ENCODE measurements at regions not wholly inside any gene's neighbourhood (a gene's known extent, or its start where the extent isn't known, plus 50 kb on each side); places are given as distances from the start of the nearest gene placed in this dataset.
A peak's percentile ranks its signal among the peaks of the same experiment; 100 is the strongest.

- DNase-seq (ENCODE audit: low read depth): no peak
Measured at GRCh38 chr11:57100638-57101331, 81.0 kb upstream of the LRRC55 start.

- DNase-seq (ENCODE audit: low read depth): no peak
Measured at GRCh38 chr11:57103899-57104605, 77.7 kb upstream of the LRRC55 start.

- DNase-seq (ENCODE audit: low read depth): no peak
Measured at GRCh38 chr11:57109331-57109730, 72.4 kb upstream of the LRRC55 start.

DNA sequence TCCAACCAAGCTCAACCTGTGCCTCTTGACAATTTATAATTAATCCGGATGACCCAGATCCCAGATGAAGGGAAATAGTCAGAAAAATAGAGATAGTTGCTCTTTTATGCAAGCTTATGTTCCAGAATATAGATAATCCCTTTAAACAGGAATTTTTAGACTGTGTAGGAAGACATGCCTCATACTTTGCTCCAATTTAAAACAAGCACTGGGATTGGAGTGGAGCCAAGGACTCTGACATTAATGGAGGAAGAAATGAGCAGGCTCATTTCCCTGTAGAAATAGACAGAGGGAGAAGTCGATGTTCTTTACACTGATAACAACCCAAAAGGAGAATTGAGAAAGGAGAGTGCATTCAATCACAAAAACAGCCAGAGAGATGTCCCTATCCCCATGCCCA lies 70.1 kb upstream of the LRRC55 start:
- no peak for DNase-seq (ENCODE audit: low read depth)

DNA sequence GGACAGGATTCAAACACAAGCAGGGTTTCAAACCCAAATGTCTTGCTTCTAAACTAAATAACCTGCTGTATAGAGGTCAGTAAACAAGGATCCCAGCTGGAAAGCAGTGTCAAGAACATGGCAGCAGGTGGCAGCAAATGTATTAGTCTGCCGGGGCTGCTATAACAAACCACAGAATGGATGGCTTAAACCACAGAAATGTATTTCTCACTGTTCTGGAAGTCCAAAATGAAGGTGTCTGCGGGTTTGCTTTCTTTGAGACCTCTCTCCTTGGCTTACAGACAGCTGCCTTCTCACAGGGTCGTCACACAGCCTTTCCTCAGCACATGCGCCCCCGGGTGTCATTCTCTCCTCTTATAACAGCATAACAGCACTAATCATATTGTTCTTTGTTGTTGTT lies 65.1 kb upstream of the LRRC55 start:
- DNase-seq (ENCODE audit: low read depth): peak; percentile 73

GRCh38 chr11:57120192-57120965 lies 61.4 kb upstream of the LRRC55 start:
- DNase-seq (ENCODE audit: low read depth): no peak

- DNase-seq (ENCODE audit: low read depth): no peak
Measured at GRCh38 chr11:57121996-57122395, 59.8 kb upstream of the LRRC55 start.

GRCh38 chr11:57123590-57123989 lies 58.2 kb upstream of the LRRC55 start:
- no peak for DNase-seq (ENCODE audit: low read depth)

GRCh38 chr11:57124505-57124904 lies 57.2 kb upstream of the LRRC55 start:
- no peak for DNase-seq (ENCODE audit: low read depth)

- no peak for DNase-seq (ENCODE audit: low read depth)
Measured at GRCh38 chr11:57124917-57125316, 56.8 kb upstream of the LRRC55 start.

DNA sequence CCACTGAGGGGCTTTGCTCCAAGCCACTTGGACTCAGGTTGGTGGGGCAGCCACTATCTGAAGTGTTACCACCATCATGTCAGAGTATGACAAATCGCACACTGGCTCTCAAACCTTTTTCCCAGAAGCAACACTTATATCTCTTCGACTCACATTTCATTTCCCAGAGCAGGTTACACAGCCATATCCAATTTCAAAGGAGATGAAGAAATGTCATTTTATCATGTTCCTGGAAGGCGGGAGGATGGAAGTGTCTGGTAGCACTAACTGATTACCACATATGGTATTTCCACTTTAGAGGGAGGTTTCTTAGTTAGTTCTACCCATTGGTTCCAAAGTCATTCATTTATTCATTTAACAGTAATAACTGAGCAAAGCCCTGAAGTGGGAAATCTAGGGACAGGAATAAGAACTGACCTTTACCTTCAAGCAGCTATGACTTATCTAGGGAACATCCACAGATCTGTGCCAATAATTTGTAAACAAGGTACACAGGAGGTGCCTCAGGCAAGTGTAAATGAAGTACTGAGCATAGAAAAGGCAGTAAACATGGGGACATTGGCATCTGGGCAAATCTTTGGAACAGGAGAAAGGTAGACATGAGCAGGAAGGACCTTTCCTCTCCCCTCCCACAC lies 54.9 kb upstream of the LRRC55 start:
- no peak for DNase-seq (ENCODE audit: low read depth)

DNA sequence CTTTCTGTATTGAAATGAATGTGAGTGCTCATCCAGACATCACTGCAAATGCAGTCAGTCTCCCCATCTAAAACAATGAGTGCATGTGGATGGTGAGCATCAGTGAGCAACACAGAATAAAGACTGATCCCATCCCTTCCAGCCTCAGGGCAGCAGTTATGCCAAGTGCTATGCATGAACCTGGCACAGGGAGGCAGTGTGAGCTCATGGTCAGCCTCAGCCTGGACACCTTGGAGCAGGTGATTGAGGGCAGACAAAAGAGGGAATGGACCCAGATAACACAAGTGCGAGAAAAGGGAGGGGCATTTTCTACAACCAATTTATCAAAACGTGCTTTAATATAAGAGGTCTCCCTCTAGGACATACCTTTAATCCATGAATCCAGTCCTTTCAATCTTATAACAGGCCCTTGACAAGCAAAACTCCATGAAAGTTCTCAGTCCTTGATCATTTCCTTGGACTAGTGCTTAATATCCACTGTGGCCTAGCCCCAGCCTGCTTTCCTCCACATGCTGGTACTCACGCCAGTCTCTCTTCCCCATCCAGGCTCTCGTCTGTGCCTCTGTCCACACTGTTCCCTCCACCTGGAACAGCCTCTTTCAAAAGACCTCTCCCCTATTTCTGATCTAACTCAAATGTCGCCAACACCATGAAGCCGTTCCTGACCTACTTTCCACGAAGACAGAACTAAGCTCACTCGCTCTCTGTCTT lies 50.5 kb upstream of the LRRC55 start:
- DNase-seq (ENCODE audit: low read depth): no peak
